Amniotic epithelial cell (primary cell): ENCODE measurements at regions not wholly inside any gene's neighbourhood (a gene's known extent, or its start where the extent isn't known, plus 50 kb on each side); places are given as distances from the start of the nearest gene placed in this dataset.
A peak's percentile ranks its signal among the peaks of the same experiment; 100 is the strongest.

Experiments
- DNase-seq: peaks from one replicate; pipeline ENCODE4 v3.0.0-alpha.2; 2010; ENCODE audit warnings: low read depth

DNA sequence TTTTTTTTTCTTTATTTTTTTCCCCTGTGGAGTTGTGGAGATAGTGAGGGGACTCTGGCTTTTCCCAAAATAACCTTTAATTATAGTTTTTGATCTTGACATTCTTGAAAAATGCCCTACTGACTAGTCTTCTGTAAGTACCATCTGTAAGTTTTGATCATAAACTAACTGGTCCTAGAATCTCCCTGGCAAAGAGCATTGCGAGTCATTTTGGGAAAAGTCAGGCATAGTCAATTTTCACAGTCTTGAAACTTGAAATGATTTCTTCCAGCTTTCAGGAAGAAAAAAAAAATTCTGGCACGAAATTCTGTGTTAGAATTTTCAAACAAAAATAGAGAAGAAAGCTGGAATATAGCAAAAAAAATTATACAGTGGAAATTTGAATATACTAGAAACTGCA, 181.2 kb upstream of the SNX7 start:
- no peak for DNase-seq

DNA sequence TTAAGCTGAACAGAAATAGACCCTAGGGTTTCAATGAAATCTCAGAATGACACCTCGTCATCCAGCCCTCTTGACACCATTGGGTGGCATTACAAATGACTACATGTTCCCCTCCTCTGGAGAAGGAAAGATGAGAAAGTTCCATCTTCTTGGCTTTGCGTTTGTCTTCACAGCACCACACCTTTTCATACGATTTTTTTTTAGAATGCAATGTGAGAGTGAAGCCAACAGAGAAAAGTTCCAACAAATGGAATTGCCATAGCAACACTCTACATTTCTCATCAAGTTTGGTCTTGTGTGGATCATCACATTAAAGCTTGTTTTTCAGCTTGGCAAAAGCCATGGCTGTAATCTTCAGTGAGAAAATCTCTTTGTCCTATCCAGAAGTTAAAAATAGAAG, 183.4 kb upstream of the SNX7 start:
- DNase-seq, result no peak

DNA sequence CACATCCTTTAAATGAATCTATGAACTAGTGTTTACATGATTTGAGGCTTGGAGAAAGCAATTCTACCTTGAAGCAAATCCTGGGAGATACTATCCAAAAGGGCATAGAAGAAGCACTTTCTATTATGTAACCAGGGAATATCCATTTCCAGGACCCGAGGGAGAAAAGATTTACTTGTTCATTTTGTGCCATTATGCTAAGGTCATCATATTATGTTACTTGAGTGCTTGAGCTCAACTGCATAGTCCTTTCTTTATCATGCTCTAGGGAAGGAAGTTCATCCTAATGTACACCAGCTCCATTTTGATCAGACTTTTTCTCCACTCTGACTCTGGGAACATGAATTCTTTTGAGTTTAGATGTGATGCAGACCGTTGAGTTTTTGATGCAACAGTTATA, 188.6 kb upstream of the SNX7 start:
- DNase-seq, result no peak

DNA sequence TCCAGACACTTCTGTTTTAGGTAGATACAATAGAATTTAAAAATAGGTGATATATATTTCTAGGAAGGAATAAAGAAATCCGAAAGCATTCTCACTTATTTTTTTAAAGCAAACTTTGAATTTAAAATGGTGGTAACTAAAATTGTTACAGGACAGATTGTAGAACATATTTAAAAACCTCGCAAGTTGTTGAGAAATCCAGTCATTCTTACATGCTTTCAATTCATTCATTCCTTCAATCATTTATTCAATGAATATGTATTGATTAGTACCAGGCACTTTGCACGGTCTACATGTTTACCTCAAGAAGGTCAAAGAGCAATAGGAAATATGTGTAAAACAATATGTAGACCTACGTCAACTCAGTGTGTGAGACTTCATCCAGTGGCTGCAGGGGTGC, 189.9 kb upstream of the SNX7 start:
- DNase-seq, result no peak

GRCh38 chr1:98468111-98468717, 193.3 kb upstream of the SNX7 start:
- DNase-seq, result peak; percentile 71

GRCh38 chr1:98467586-98467985, 193.9 kb upstream of the SNX7 start:
- no peak for DNase-seq

GRCh38 chr1:98467122-98467521, 194.4 kb upstream of the SNX7 start:
- no peak for DNase-seq

GRCh38 chr1:98461873-98462385, 199.6 kb upstream of the SNX7 start:
- DNase-seq, result no peak

- no peak for DNase-seq
Observed at GRCh38 chr1:98460136-98460535, 201.4 kb upstream of the SNX7 start.

DNA sequence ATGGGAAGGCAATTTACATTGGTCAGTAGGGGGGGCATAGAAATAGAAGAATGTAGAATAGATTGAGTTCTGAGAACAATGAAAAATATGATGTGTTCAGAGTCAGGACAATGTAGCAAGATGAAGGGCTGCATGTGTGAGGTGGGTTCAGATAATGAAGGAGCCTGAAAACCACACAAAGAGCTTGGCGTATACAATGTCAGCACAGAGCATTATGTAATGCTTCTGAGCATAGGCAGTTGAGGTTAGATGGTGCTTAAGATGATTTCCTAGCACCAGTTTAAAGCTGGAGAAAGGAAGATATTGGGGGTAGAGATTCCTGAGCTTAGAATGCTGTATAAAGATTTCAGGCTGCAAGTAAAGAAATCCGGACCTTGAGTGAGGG, 202.0 kb upstream of the SNX7 start:
- DNase-seq, result no peak

GRCh38 chr1:98458511-98459485, 202.7 kb upstream of the SNX7 start:
- DNase-seq, result no peak

- no peak for DNase-seq
Observed at GRCh38 chr1:98457248-98457647, 204.3 kb upstream of the SNX7 start.

DNA sequence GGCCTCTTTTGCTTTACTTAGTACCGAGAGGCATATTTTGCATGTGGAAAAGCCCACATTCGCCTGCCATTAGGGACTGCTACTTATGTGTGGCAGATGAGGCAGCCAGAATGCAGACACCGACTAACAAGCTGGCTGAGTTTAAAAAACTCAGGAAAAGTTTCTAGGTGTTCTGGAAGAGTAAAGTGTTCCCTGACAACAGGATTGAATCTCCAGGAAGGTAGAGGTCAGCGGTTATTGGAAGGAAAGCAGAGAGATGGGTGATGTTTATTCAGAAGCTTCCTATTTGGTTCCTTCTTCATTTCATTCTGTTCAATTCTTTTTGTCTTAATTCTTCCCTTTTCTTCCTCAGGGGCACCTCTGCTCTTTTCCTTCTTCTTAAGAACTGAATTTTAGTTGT, 206.9 kb upstream of the SNX7 start:
- no peak for DNase-seq

- DNase-seq, result no peak
Observed at GRCh38 chr1:98453066-98453465, 208.5 kb upstream of the SNX7 start.

DNA sequence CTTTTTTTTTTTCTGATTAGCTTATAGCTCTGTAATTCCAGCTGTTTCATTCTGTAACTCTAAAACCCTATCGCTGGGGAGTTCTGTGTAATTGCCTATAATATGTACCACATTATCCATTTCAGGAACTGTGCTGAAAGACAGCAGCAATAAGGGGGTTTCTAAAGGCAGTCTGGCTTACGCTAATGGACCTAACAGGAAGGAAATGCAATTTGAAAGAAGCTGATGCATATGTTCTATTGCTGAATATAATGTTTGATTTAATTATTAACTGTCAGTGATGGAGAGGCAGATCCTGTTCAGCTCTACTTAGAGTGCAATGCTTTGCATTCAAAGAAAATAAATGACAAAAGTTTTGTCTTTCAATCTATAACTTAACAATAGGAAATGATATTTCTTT, 209.4 kb upstream of the SNX7 start:
- DNase-seq, result no peak

- DNase-seq, result no peak
Observed at GRCh38 chr1:98441281-98441680, 220.2 kb upstream of the SNX7 start.

GRCh38 chr1:98439471-98439870, 222.1 kb upstream of the SNX7 start:
- no peak for DNase-seq

DNA sequence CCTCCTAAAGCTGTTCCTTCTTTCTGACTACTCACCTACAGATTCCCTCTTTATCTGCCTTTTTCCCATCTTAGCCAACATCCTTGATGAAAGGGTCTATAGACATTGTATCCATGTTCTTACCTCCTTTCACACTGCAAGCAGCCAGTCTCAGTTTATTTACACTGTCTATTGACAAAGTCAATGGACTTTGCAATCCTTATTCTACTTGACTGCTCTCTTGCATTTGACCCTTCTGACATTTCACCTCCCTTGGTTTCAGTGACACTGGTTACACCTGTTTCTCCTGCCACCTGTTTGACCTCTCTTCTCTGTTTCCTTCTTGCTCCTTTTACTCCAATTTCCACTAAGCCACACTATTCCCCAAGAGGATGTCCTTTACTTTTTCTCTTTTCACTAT, 224.0 kb upstream of the SNX7 start:
- DNase-seq, result no peak

DNA sequence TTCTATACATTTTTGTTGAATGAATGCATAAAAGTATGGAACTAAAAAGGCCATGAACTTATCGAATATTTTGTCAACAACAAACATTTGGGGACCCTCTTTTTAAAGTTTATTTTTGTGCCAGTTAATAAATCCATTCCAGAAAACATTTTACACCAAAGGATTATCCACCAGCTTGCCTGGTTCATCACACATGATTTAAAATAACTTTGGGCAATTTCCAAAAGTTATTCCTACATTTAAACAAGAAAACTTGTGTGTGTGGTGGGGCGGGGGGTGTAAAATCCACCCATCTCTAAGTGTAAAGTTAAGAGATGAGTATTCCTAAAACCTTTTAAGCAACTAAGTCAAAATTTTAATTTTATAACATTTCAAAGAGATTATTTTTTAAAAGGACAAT, 224.5 kb upstream of the SNX7 start:
- no peak for DNase-seq

- no peak for DNase-seq
Observed at GRCh38 chr1:98429965-98430443, 231.5 kb upstream of the SNX7 start.

GRCh38 chr1:98428864-98429263, 232.7 kb upstream of the SNX7 start:
- DNase-seq, result no peak

DNA sequence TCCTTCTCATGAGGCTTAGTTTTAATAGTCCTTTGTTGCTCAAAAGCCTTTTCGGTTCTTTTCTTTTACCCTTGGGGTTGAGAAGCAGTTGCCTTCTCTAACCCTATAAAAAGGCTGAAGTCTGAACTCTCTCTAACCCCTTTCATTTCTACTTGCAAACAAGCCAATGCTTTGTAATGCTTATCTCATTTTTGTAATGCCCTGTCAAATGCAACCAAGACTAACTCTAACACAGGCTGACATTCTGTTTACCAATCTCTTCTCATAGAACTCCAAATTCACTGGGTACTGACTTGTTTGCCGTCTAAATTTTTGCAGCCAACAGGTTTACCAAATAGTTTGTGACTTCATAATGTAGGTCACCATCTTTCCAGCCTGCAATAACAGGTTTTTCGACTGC, 233.9 kb upstream of the SNX7 start:
- DNase-seq, result no peak

DNA sequence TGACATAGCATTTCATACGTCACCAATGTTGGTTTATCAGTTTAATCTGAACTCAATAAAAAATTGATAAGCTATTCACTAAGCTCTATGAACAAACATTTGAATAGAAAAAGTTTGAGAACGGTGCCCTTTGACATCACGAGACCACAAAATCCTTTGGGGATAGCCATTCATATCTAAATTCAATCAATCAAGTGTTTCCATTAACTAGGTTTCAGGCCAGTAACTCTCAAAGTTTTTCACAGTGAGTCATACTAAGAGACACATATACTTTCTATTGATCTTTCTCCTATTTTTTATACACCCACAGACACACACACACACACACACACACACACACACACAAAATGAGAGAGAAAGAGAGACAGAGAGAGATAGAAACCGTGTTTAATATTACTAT, 235.4 kb upstream of the SNX7 start:
- no peak for DNase-seq
